ENCODE measurements at regions not wholly inside any gene's neighbourhood (a gene's known extent, or its start where the extent isn't known, plus 50 kb on each side); places are given as distances from the start of the nearest gene placed in this dataset.

GRCh38 chr3:877001-877400, 215.8 kb upstream of the CNTN6 start:
- TF ChIP-seq EGR1 (IDR thresholded peaks at IDR 0.05; ENCODE audit: borderline replicate concordance, low read depth, low read length) (no peak), EP300 (IDR thresholded peaks at IDR 0.05; ENCODE audit: borderline replicate concordance in 1 of 2, low read depth in 2 of 2, low read length in 2 of 2) (no peak), BACH1 (IDR thresholded peaks at IDR 0.05; ENCODE audit: low read length) (no peak), ATF3 (IDR thresholded peaks at IDR 0.05; ENCODE audit: insufficient read depth, low read depth, low read length) (no peak), ZNF274 (IDR thresholded peaks at IDR 0.05; ENCODE audit: borderline replicate concordance, extremely low read depth, low read length) (no peak), CTCF (IDR thresholded peaks at IDR 0.05; ENCODE audit: control extremely low read depth in 1 of 3, insufficient read depth in 1 of 3, low read depth in 1 of 3, low read length in 3 of 3) (no peak), JUND (IDR thresholded peaks at IDR 0.05; ENCODE audit: low read length) (no peak), CBX5 (IDR thresholded peaks at IDR 0.05; ENCODE audit: low read depth, low read length) (no peak), POLR2A (IDR thresholded peaks at IDR 0.05; ENCODE audit: control extremely low read depth in 1 of 2, low read depth in 2 of 2, low read length in 2 of 2) (no peak), CEBPB (IDR thresholded peaks at IDR 0.05; ENCODE audit: low read depth, low read length) (no peak), POLR2AphosphoS5 (IDR thresholded peaks at IDR 0.05; ENCODE audit: low read depth, low read length) (no peak), RAD21 (IDR thresholded peaks at IDR 0.05 in 1 of 2, conservative IDR thresholded peaks at IDR 0.05 in 1 of 2; ENCODE audit: low read depth in 2 of 2, low read length in 2 of 2) (no peak), EZH2 (IDR thresholded peaks at IDR 0.05; ENCODE audit: low read depth, low read length, severe bottlenecking) (no peak), KDM5A (IDR thresholded peaks at IDR 0.05; ENCODE audit: low read length) (no peak)

Measured in H1 (cell line).